HG03442 (cell line): ENCODE measurements at regions not wholly inside any gene's neighbourhood (a gene's known extent, or its start where the extent isn't known, plus 50 kb on each side); places are given as distances from the start of the nearest gene placed in this dataset.

Source experiments
- ATAC-seq: cut with Tn5 transposase; IDR thresholded peaks from one replicate; pipeline ENCODE4 v1.9.1; 2021; ENCODE audit warnings: mild to moderate bottlenecking, moderate library complexity; ENCODE audit not compliant: unreplicated experiment

- no peak for ATAC-seq
Observed at GRCh38 chr6:12648171-12648570, 68.4 kb upstream of the PHACTR1 start.

GRCh38 chr6:12649325-12649724, 67.2 kb upstream of the PHACTR1 start:
- ATAC-seq: no peak

- ATAC-seq: no peak
Observed at GRCh38 chr6:12653486-12653885, 63.1 kb upstream of the PHACTR1 start.

DNA sequence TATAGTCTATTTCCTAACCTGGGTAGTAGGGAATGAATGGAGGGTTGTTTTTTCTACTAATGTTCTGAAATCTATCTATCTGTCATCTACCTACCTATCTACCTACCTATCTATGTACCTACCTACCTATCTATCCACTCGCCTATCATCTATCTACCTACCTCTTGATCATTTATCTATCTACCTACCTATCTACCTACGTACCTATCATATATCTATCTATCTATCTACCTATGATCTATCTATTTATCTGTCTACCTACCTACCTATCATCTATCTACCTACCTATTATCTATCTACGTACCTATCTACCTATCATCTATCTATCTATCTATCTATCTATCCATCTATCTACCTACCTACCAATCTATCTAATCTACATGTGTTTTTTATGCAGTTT, 62.5 kb upstream of the PHACTR1 start:
- no peak for ATAC-seq

GRCh38 chr6:12654514-12654913, 62.1 kb upstream of the PHACTR1 start:
- ATAC-seq: no peak

- ATAC-seq: no peak
Observed at GRCh38 chr6:12656906-12657305, 59.7 kb upstream of the PHACTR1 start.

- no peak for ATAC-seq
Observed at GRCh38 chr6:12657884-12658283, 58.7 kb upstream of the PHACTR1 start.

DNA sequence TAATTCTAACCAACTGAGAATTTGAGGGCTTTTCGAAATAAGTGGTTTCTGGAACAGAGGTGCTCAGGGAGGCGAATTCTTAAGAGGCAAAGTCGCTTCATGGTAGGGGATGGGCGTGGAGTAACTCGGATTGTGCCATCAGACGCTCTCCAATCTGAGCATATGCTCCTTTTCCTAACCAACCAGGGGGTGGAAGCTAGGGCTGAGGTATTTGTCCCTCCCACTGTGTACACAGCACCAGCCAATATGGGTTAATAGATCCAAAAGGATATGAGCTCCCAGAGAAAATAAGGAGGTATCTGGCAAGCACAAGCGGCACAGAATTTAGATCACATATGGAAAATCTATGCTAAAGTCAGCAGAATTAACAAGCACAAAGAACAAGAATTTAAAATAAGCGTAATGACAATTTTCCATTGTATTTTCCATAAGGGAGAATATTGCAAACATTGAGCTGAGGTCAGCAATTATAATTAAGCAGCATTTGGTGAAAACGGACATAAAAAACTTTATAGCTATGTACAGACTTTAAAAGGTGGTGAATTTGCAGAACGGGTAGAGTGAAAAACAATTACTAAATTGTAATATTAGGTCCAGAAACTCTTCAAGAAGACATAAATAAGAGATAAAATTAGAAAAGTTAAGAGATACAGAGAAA, 55.0 kb upstream of the PHACTR1 start:
- no peak for ATAC-seq
